ENCODE measurements at regions not wholly inside any gene's neighbourhood (a gene's known extent, or its start where the extent isn't known, plus 50 kb on each side); places are given as distances from the start of the nearest gene placed in this dataset.

GRCh38 chr12:60308366-60308991, 712.6 kb downstream of the SLC16A7 start:
- TF ChIP-seq POLR2A (IDR thresholded peaks at IDR 0.05) (no peak), CTCF (IDR thresholded peaks at IDR 0.05) (no peak)
